RPMI8226 (cell line): ENCODE measurements at regions not wholly inside any gene's neighbourhood (a gene's known extent, or its start where the extent isn't known, plus 50 kb on each side); places are given as distances from the start of the nearest gene placed in this dataset.
A peak's percentile ranks its signal among the peaks of the same experiment; 100 is the strongest.

Experiments
- DNase-seq: peaks from one replicate; pipeline ENCODE4 v3.0.0-alpha.2; 2015

DNA sequence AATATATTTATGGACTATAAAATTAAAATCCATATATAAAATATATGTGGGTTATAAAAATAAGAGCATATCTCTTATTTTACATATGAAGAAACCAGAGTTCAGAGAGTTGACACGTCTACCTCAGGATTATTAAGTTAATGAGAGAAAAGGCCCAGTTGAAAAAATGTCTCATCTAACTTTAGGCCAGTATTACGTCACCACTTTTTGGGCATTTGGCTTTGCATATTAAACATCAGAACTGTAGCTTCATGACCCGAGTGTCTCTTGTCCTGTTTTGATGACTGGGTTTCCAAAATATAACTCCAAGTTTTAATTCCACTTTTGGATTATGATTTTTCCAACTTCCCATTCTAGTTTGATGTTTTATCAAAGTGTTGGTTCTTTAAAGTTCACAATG is 1026.1 kb downstream of the SLC6A15 start:
- DNase-seq: no peak

DNA sequence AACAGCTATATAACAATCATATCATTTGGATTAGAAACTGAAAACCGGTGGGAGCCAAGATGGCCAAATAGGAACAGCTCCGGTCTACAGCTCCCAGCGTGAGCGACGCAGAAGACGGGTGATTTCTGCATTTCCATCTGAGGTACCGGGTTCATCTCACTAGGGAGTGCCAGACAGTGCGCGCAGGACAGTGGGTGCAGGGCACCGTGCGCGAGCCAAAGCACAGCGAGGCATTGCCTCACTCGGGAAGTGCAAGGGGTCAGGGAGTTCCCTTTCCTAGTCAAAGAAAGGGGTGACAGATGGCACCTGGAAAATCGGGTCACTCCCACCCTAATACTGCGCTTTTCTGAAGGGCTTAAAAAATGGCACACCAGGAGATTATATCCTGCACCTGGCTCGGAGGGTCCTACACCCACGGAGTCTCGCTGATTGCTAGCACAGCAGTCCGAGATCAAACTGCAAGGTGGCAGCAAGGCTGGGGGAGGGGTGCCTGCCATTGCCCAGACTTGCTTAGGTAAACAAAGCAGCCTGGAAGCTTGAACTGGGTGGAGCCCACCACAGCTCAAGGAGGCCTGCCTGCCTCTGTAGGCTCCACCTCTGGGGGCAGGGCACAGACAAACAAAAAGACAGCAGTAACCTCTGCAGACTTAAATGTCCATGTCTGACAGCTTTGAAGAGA is 1041.5 kb downstream of the SLC6A15 start:
- peak; percentile 55 for DNase-seq

DNA sequence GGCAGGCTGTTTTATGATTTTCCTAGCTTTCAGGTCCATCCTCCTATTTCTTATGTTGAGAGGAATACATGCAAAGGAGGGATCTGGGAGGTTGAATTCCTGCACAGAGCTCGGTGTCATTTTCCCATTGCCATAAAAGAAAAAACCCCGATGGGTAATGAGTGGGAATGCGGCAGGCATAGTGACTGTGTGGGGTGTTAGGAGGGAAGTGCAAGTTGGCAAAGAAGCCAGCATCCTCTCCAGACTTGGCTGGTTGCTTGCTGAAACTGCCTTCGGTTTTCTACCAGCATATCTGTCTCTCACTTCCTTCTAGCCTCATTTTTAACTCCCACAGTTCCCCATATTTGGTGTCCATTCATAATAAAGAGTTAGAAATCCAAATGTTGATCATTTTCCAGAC is 1046.1 kb downstream of the SLC6A15 start:
- DNase-seq: peak; percentile 35

GRCh38 chr12:83865431-83865830 is 1047.2 kb downstream of the SLC6A15 start:
- peak; percentile 4 for DNase-seq

- DNase-seq: no peak
Measured at GRCh38 chr12:83864054-83864453, 1048.5 kb downstream of the SLC6A15 start.

DNA sequence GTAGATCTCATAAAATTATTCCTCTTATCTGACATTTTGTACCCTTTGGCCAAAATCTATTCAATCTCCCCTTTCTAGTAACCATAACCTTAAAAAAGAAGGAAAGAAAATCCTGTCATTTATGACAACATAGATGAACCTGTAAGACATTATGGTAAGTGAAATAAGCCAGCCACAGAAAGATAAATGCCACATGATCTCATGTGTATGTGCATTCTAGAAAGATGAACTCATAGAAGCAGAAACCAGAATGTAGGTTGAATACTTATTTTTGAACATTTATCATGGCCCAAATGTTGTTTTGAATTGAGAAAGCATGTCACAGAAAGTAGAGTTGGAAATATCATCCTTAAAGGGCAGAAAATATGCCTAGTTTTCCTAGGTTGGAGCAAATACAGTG is 1053.6 kb downstream of the SLC6A15 start:
- DNase-seq: no peak

- no peak for DNase-seq
Measured at GRCh38 chr12:83856803-83857202, 1055.8 kb downstream of the SLC6A15 start.

DNA sequence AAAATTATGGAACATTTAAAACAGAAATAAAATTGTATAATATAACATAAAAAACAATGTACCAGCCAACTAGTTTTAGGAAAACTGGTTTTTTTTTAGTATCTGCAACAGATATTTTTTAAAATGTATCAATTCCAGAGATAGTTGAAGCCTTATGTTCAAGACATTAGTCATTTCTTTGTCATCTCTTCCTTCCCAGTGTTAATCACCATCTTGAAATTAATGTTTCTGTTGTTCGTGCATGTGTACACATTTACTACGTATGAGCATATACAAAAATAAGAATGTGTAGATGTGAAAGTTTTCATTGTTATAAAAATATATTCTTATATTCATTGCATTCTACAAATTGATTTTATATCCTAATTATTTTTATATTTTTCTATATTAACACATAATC is 1062.1 kb downstream of the SLC6A15 start:
- DNase-seq: no peak

DNA sequence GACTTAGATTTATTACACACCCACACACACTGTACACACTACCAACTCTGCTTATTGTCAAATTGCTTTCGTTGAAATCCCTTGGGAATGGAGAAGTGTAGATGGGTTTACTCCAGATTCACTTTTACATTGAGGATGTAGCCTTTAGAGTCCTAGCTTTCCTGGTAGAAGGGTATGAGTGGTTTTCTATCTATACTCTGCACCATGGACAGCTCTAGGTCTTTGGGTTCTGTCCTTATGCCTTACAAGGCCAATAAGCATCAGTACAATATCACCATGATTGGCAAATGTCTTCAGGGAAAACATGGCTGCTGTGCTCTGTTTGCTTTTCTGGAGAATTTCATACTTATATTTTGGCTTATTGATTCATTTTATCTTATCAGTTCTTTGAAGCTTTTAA is 1063.9 kb downstream of the SLC6A15 start:
- DNase-seq: no peak

DNA sequence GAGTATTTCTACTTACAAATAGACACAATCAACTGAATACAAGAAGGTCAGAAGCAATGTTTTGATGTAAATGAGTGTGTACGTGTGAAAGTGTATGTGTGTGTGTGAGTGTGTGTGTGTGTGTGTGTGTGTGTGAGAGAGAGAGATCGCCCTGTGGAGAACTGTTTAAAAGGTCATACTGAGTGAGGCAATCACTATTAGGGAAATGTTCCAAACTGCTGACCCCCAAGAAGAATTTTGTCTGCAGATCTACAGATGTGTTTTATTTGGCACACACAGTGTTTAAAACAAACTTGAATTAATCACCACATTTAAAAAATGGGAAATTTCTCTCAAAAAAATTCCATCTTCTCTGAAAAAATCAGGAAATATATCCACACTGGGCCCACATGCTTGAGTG is 1069.1 kb downstream of the SLC6A15 start:
- no peak for DNase-seq

DNA sequence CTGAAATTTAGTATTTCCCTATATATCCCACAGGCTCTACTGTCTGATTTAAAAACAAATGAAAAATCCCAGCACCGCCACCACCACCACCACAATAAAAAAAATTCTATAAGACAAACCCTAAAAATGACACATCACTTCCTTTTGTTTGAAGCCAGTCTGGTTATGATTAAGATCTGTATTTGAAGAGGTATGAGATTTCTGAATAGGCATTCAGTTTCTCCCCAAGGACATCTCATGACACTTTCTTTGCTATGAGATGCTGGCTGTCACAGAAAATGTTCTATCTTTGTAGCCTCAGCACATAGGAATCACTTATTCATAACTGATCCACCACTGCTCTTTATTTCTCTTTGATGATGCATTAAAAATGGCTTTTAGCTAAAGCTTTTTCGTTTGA is 1071.0 kb downstream of the SLC6A15 start:
- no peak for DNase-seq

DNA sequence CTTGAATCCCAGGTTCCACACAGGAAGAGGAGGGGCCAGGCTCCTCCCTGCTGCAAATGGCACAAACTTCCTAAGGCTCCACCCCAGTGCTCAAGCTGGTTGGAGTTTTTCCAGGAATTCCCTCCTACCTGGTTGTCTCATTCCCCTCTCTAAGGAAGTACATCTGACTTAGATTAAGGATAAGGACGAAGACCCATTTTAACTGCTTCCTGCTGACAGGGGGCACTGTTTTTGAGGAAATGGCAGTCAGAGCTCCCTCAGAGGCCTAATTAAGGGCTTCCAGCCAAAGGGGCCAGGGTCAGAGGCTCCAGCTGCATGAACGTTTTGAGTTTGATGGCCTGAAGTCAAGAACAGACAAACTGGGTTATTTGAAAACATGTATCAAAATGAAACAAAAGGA is 1084.7 kb downstream of the SLC6A15 start:
- peak; percentile 4 for DNase-seq

DNA sequence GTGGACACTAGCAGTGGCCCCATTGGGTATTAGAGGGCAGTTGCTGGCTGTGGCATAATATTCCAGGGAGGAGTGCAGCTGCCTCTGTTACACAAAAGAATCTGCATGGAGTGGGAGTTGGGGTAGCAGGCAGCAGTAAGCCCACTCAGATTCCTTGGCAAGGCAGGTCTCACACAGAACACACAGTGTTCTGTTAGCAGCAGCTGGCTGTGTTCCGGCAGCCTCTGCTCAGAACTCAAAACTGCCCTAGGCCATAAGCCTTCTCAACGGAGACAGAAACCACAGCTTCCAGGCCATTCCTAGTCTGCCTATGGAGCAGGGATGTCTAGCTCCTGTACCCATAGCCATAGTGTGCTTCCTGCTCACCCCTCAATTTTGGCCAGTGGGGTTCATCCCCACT is 1085.4 kb downstream of the SLC6A15 start:
- no peak for DNase-seq

DNA sequence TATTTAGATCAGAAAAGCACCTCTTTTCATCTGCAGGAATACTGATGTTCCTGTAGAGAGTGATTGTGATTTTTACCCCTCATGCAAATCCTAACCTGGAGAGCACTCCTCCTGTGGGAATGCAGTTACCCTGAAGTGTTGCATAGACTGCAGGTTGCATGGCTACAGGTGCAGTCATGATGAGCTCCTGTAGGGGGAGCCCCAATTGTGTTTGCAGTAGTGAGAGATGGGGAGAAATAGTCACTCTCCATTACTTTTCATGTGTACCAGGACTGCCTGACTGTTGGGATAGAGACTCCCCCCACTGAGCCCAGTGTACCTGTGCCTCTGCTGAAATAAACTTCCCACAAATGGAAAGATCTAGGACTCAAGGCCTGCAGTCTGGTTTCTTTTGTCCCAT is 1086.5 kb downstream of the SLC6A15 start:
- peak; percentile 55 for DNase-seq

GRCh38 chr12:83823386-83824045 is 1089.1 kb downstream of the SLC6A15 start:
- peak; percentile 65 for DNase-seq

- no peak for DNase-seq
Measured at GRCh38 chr12:83821967-83822366, 1090.6 kb downstream of the SLC6A15 start.

- no peak for DNase-seq
Measured at GRCh38 chr12:83818881-83819280, 1093.7 kb downstream of the SLC6A15 start.

DNA sequence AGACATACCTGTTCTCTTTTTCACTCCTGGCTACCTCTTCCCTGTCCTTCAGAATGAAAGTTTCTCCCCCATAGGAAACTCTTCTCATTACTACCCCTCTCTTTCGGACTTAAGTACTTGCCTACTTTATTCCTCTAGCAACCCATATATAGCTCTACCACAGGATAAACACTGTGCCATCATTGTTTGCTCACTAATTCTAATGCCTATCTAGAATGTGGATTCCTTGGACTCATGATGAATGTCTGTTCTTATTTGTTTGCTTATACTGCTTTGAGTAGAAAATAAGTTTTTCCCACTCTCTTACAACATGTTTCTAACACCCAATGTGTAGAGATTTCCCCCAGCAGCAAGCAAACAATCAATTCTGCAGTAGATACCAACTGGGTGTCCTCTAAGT is 1094.9 kb downstream of the SLC6A15 start:
- DNase-seq: no peak

DNA sequence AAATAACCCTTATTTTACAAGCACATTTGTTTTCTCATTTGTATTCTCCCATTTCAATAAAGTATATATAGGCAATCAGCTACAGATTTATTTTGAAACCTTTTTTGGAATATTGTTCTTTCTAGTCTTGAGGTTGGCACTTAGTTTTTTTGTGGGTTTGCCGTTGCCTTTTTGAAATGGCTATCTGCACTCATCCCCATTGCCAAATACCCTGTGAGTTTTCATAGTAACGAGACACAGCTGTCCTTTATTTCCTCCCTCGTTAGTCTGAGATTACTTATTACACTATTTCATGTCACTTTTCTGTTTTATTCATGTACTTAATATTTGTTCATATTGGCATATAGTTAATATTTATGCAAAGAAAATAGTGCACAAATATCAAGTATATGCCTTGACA is 1104.0 kb downstream of the SLC6A15 start:
- no peak for DNase-seq

DNA sequence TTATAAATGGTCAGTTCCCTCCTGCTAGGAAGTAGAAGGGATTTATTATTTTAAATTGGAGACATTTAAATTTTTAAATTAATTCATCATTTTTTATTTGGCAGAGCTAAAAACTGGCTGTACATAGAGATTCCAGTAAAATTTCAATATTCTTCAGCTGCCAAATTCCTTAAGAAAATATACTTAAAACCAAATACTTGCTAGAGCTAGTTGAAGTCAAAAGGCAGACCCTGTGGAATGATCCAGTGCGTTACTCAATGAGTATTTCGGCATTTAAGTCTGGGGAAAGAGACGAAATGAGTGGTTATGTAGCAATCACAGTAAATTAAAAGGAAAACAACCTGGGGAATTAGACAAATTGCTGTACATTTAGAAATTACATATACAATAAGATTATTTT is 1104.7 kb downstream of the SLC6A15 start:
- no peak for DNase-seq

DNA sequence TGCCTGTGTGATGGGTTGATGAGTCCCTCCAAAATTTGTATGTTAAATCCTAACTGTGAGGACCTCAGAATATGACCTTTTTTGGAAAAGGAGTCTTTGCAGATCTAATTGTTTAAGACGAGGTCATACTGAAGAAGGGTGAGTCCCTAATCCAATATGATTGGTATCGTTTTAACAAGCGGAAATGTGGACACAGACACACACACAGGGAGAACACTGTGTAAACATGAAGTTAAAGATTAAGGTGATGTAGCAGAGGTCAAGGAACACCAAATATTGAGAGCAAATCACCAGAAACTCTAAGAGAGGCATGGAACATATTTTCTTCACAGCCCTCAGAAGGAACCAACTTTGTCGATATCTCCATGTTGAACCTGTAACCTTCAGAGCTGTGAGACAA is 1106.7 kb downstream of the SLC6A15 start:
- DNase-seq: no peak

GRCh38 chr12:83805156-83805772 is 1107.3 kb downstream of the SLC6A15 start:
- no peak for DNase-seq

DNA sequence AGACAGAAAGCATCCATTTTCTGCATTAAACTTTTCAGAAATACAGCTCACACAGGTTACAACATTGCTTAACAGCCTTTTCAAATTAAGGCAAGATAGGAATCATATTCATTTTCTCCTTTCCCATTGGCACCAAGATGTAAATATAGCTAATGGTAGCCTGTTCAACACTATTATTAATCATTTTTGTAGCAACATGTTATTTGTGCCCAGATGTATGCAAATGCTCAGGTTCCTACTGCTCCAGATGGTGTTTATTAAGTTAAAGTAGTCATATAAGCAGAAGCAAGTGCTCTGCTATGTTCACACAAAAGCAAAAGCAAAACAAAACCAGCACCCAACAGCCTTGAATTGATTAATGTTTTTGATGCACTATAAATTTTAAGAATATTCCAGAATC is 1110.6 kb downstream of the SLC6A15 start:
- DNase-seq: no peak

DNA sequence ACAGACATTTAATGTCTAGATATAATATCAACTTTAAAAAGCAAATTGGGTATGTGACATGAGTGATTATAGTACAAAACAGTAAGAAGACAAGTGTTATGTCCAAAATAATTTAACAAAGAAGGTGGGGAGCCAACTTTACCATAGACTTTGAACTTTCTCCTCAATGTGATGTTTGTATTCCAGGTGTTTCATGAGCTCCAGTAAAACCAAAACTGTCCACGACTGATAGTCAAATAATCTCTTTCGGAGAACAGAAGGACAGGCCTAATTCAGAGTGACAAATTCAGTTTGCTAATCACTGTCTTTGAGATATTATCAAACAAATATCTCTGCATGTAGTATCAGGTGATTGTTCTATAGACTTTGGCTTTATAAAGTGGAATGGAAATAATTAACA is 1112.6 kb downstream of the SLC6A15 start:
- DNase-seq: no peak

DNA sequence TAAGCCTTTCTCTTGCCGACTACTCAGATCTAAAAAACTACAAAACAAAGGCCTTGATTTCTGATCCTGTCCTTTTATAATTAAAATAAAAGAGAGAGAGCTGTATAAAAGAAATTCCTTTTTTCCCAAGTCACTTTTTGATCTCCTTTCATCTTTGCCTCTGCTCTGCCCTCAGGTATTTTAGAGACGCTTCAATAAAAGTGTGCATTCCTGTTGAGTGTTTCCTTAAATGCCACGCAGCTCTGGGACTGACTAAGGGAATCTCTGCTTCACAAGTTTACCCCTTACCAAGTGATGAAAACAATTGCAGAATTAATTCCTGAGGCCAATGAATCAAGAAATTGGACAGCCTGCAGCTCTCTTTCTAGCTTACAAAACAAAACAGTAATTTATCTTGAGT is 1109.8 kb downstream of the TMTC2 start:
- DNase-seq: no peak
